Endodermal cell (in vitro differentiated cells): ENCODE measurements at regions not wholly inside any gene's neighbourhood (a gene's known extent, or its start where the extent isn't known, plus 50 kb on each side); places are given as distances from the start of the nearest gene placed in this dataset.

Experiments used
- DNase-seq: peaks from one replicate; pipeline ENCODE4 v3.0.0-alpha.2; 2017
- H3K27ac ChIP-seq: 2 replicates; pipeline ENCODE4 v1.5.1; 2013; ENCODE audit warnings: mild to moderate bottlenecking, low read depth, low read length, moderate library complexity
- H3K27me3 ChIP-seq: 2 replicates; pipeline ENCODE4 v1.6.1; 2013; ENCODE audit warnings: mild to moderate bottlenecking, low read length, moderate library complexity; ENCODE audit not compliant: insufficient read depth, control insufficient read depth, poor library complexity, severe bottlenecking
- H3K36me3 ChIP-seq: 2 replicates; pipeline ENCODE4 v1.7.0; 2013; ENCODE audit warnings: mild to moderate bottlenecking, low read length, moderate library complexity; ENCODE audit not compliant: control insufficient read depth, insufficient read depth
- H3K4me1 ChIP-seq: one replicate; pipeline ENCODE4 v1.7.0; 2013; ENCODE audit warnings: low read length; ENCODE audit not compliant: control insufficient read depth, insufficient read depth
- H3K4me3 ChIP-seq: 2 replicates; pipeline ENCODE4 v1.5.1; 2013; ENCODE audit warnings: mild to moderate bottlenecking, low read length, moderate library complexity
- H3K9ac ChIP-seq: 2 replicates; pipeline ENCODE4 v1.6.1; 2013; ENCODE audit warnings: mild to moderate bottlenecking, low read length, moderate library complexity; ENCODE audit not compliant: poor library complexity, severe bottlenecking; ENCODE audit errors: extremely low read depth
- H3K9me3 ChIP-seq: 2 replicates; pipeline ENCODE4 v1.6.1; 2013; ENCODE audit warnings: mild to moderate bottlenecking, low read length, moderate library complexity; ENCODE audit not compliant: control insufficient read depth
- H3K27ac Mint-ChIP-seq: 2 replicates; pipeline ENCODE4 v1.8.0; 2020; ENCODE audit warnings: mixed read lengths
- H3K27me3 Mint-ChIP-seq: 2 replicates; pipeline ENCODE4 v1.8.0; 2021; ENCODE audit warnings: mild to moderate bottlenecking, mixed read lengths; ENCODE audit not compliant: insufficient read depth
- H3K36me3 Mint-ChIP-seq: 2 replicates; pipeline ENCODE4 v1.8.0; 2020; ENCODE audit warnings: low read depth, mixed read lengths
- H3K4me1 Mint-ChIP-seq: 2 replicates; pipeline ENCODE4 v1.8.0; 2020; ENCODE audit warnings: mixed read lengths
- H3K4me3 Mint-ChIP-seq: 2 replicates; pipeline ENCODE4 v1.8.0; 2020; ENCODE audit warnings: mild to moderate bottlenecking, moderate library complexity, mixed read lengths
- H3K9me3 Mint-ChIP-seq: 2 replicates; pipeline ENCODE4 v1.8.0; 2020; ENCODE audit warnings: mild to moderate bottlenecking, mixed read lengths
- WGBS, 2 experiments: methylation state at CpG; one replicate each; pipeline versions ENCODE4 v1.1.5 to v1.1.7; 2013; ENCODE audit warnings: missing lambda C conversion rate in 2 of 2, mixed read lengths in 1 of 2; ENCODE audit not compliant: insufficient coverage in 1 of 2, insufficient read length in 1 of 2; 5-methylcytosine and 5-hydroxymethylcytosine counted together
- TF ChIP-seq, protein P1 (sequence below): fragments of 200-600 bp; sonication (generic); conservative IDR thresholded peaks from 2 replicates; pipeline ENCODE4 v1.5.0; 2021; ENCODE audit warnings: antibody characterized with exemption, mild to moderate bottlenecking

DNA sequence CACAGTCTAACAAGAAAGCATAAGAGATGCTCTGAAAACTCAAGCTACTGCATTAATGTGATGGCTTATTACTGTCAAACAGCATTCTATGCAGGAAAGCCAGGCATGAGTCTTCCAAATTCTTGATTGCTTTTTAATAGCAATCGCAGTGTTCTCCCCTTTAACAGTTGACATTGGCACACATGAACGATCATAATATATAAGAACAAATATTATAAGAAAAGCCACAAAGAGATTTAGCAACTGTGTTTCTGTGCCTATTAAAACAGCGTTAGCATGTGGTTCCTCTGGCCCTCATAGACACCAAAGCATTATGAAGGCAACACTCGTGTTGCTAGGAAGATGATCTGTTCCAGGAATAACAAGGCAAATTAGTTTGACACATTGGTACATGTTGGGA lies 245.0 kb downstream of the ACKR3 start:
- no peak overlapping the region for H3K4me3 Mint-ChIP-seq
- WGBS, 2 experiments, result 93 to 95% methylated on average over 3 to 4 of the region's 4 CpGs
- no peak overlapping the region for H3K9ac ChIP-seq
- H3K27me3 Mint-ChIP-seq, result peaks cover 4% of the 10 kb centered on the region
- no peaks in the 10 kb centered on the region for H3K36me3 ChIP-seq
- H3K9me3 Mint-ChIP-seq, result peaks cover 15% of the 10 kb centered on the region
- H3K36me3 Mint-ChIP-seq, result peaks cover 3% of the 10 kb centered on the region
- H3K27me3 ChIP-seq, result no peaks in the 10 kb centered on the region
- peaks cover 16% of the 10 kb centered on the region for H3K9me3 ChIP-seq
- no peaks in the 10 kb centered on the region for H3K4me1 ChIP-seq
- no peak for DNase-seq
- H3K27ac Mint-ChIP-seq, result no peak overlapping the region
- peaks cover 6% of the 10 kb centered on the region for H3K4me1 Mint-ChIP-seq
- H3K27ac ChIP-seq, result no peak overlapping the region
- H3K4me3 ChIP-seq, result no peak overlapping the region
- TF ChIP-seq, protein P1, sequence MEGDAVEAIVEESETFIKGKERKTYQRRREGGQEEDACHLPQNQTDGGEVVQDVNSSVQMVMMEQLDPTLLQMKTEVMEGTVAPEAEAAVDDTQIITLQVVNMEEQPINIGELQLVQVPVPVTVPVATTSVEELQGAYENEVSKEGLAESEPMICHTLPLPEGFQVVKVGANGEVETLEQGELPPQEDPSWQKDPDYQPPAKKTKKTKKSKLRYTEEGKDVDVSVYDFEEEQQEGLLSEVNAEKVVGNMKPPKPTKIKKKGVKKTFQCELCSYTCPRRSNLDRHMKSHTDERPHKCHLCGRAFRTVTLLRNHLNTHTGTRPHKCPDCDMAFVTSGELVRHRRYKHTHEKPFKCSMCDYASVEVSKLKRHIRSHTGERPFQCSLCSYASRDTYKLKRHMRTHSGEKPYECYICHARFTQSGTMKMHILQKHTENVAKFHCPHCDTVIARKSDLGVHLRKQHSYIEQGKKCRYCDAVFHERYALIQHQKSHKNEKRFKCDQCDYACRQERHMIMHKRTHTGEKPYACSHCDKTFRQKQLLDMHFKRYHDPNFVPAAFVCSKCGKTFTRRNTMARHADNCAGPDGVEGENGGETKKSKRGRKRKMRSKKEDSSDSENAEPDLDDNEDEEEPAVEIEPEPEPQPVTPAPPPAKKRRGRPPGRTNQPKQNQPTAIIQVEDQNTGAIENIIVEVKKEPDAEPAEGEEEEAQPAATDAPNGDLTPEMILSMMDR, result no peak

DNA sequence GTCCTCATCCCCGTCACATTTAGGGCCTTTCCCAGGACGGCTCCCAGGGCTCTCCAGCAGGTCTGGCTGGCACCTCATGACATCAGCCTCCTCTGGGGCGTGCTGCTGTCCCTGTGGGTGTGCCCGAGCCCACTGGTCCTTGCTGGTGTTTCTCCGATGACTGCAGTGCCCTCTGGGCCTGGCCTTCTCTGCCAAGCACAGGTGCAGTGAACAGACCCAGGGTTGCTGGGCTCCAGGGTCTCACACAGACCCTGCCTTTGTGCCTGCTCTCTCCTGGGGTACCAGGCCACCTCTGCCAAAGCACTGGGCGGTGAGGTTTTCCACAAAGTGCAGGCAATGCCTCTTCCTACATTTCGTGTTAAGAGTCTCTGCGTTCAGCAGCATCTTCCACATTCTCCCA lies 246.1 kb downstream of the ACKR3 start:
- Mint-ChIP-seq H3K27me3 (peaks cover 4% of the 10 kb centered on the region), H3K4me3 (no peak overlapping the region), H3K9me3 (peaks cover 6% of the 10 kb centered on the region), H3K36me3 (no peaks in the 10 kb centered on the region), H3K4me1 (peaks cover 6% of the 10 kb centered on the region), H3K27ac (no peak overlapping the region)
- TF ChIP-seq, protein P1, result no peak
- Histone ChIP-seq H3K9ac (no peak overlapping the region), H3K4me3 (no peak overlapping the region), H3K9me3 (peaks cover 6% of the 10 kb centered on the region), H3K27ac (no peak overlapping the region), H3K36me3 (no peaks in the 10 kb centered on the region), H3K4me1 (no peaks in the 10 kb centered on the region), H3K27me3 (no peaks in the 10 kb centered on the region)
- WGBS, 2 experiments, result 92 to 96% methylated on average over 7 to 8 of the region's 8 CpGs
- DNase-seq, result no peak

DNA sequence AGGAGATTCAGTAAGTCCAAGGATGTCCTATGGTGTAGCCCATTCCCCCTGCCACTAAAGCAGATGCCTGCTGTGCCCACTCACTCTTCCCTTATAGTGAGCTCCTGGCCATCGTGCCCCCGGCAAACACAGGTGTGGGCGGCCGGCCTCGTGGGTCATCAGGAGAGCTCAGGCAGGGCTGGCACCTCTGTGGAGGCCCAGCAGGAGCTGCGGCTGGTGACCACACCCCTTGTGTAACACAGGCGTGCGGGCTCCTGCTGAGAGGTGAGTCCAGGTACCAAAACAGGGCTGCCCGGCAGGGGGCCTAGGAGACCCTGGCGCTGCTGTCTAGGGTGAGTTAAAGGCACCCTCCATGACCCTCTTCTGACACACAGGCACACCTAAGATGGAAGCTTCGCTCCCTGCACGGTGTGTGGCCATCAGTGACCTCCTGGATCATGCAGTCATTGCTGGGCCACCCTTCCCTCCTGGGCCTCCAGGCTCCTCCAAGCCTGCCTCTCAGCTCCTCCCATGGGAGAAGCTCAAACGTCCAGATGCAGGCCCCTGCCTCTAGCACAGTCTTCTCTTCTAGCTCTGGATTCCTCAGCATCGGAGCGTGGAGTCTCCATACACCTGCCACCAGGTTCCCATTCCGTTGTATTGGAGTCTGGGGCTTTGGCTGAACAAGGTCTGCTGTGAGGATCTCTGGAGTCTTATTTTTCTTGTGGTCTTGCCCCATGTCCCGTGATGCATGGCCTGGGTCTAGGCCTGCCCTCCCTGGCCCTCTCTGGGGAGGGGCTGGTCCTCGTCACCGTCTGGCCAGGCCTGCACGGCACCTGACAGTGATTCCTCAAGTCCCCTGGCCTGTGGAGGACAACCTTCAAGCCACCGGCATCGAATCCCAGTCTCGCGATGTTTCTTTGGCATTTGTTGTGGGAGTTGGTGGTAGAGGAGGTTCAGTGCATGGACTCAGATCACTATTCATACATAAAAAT lies 246.9 kb downstream of the ACKR3 start:
- H3K27me3 Mint-ChIP-seq, result peaks cover 4% of the 10 kb centered on the region
- 94 to 97% methylated on average over 13 to 24 of the region's 24 CpGs for WGBS, 2 experiments
- H3K4me1 Mint-ChIP-seq, result peaks cover 6% of the 10 kb centered on the region
- Histone ChIP-seq H3K9me3 (peaks cover 3% of the 10 kb centered on the region), H3K4me1 (no peaks in the 10 kb centered on the region), H3K27me3 (no peaks in the 10 kb centered on the region), H3K9ac (no peak overlapping the region), H3K27ac (no peak overlapping the region), H3K36me3 (no peaks in the 10 kb centered on the region), H3K4me3 (no peak overlapping the region)
- no peaks in the 10 kb centered on the region for H3K36me3 Mint-ChIP-seq
- DNase-seq, result no peak
- TF ChIP-seq, protein P1, result no peak
- no peak overlapping the region for H3K4me3 Mint-ChIP-seq
- peaks cover 5% of the 10 kb centered on the region for H3K9me3 Mint-ChIP-seq
- H3K27ac Mint-ChIP-seq, result no peak overlapping the region
